ENCODE measurements at regions not wholly inside any gene's neighbourhood (a gene's known extent, or its start where the extent isn't known, plus 50 kb on each side); places are given as distances from the start of the nearest gene placed in this dataset.
A peak's percentile ranks its signal among the peaks of the same experiment; 100 is the strongest.

DNA sequence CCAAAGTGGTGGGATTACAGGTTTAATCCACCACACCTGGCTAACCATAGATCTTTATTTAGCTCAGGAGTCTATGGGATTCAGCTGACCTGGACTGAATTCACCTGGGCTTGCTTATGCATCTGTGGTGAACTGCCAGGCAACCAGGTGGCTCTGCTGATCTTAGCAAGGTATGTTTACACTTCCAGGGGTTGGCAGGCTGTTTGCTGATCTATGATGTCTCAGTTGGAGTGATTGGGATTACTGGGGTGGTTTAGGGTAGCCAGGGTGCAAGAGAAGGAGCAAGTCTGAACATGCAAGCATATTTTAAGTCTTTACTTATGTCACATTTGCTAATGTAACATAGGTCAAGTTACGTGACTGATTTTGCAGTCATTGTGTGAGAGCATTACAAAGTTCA is 63.6 kb upstream of the JAK2 start:
- DNase-seq (ENCODE audit: low read depth) = no peak

DNA sequence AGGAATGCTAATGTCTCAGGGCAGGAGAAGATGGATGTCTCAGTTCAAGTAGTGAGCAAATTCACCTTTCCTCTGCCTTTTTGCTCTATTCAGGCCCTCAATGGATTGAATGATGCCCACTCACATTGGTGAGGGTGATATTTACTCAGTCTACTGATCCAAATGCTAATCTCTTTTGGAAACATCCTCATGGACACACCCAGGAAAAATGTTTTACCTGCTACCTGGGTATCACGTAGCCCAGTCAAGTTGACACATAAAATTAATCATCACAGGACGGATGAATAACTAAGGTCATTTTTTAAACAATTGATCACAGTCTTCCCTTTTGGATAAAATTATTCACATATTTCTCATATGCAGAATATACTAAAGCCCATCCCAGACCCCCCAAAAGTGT is 63.0 kb upstream of the JAK2 start:
- no peak for DNase-seq (ENCODE audit: low read depth)

DNA sequence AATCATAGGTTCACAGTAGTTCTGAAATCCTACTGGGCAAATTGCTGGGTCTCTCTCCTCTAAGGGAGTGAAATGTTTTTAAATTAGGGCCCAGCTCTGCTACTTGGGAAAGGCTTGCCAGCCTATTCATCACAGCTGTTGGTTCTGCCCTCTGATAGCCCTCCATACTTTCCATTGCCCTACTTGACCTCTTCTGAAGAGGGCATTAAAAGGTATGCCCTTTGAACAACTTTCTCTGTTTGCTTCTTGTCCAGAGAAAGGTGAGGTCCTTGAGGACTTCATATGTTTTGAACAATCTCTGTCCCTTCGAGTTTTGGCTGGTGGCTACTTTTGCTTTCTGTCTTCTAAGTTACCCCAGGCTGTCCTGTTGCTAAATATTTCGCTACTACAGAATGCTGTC is 62.3 kb upstream of the JAK2 start:
- no peak for DNase-seq (ENCODE audit: low read depth)

DNA sequence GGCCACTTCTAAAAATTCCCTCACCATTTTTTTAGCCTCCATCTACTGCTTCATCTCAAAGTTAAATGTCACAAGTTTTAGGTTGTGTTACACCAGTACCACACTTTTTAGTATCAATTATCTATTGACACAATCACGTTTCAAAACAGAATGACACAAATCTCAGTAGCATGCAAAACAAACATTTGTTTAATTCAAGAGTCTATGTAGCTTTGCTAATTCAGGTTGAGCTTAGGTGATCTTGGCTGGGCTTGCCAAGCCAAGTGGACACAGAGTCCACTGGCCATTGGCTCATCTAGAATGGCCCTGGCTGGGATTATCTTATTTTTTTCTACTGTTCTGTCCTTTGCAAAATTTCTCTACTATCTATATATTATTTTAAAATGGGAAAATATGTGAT is 61.9 kb upstream of the JAK2 start:
- DNase-seq (ENCODE audit: low read depth) = no peak

DNA sequence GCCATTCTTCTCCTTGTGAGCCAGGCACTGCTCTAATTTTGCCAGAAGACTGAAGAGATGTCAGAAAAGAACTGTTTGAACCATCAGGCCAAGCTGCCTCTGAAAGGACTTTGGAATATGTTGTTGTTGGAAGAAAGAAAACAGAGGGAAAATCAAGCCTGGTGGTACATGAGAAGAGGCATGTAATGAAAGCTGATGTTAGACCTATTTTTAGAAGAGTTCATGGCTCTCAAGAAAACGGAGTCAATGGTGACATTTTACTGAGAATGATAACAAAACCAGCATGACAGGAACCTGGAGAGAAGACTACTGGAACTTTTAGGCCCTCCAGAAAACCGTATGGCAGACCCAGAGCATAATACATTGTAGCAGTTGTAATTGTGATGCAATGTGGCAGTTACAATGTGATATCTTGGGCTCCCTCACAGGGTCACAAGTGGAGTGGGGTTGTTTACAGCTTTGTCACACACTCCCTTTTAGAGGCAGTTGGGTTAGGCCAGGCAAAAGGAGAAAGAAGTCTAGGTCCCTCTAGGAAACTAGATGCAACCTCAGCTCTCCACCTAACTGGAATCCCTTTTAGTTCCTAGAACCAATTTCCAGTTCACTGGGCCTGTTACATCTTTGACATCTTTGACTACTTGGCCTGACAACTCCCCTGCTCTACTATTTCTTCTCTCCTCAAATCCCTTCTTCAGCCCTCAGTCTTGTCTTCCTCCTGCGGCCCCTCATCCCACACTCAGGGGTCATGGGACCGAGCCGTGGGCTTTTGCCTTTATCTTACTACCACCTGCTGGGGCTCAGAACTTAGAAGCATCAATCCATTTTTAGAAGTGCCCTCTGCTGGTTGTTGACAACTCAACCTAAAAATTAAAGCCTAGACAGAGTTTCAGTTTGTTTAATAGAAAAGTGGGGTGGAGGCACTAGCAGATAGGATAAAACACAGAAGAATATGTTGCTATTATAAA is 61.2 kb upstream of the JAK2 start:
- DNase-seq (ENCODE audit: low read depth) = peak; percentile 32

DNA sequence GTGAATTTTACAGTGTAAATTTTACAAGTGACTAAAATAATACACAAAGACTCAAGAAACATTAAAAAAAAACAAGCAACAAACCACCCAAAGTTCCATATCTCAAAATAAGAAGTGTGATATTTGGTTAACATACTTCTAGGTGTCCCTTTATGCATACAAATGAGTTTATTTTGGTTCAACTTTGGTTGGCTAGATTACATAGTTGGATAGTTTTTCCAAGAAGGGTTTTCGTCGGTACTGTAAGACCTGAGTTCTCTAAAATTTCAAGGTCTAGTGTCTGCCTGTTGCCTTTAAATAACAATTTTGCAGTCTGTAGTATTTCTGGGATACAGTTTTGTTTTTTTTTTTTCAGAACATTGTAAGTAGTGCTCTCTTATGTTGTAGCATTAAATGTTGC is 58.8 kb upstream of the JAK2 start:
- DNase-seq (ENCODE audit: low read depth) = no peak

DNA sequence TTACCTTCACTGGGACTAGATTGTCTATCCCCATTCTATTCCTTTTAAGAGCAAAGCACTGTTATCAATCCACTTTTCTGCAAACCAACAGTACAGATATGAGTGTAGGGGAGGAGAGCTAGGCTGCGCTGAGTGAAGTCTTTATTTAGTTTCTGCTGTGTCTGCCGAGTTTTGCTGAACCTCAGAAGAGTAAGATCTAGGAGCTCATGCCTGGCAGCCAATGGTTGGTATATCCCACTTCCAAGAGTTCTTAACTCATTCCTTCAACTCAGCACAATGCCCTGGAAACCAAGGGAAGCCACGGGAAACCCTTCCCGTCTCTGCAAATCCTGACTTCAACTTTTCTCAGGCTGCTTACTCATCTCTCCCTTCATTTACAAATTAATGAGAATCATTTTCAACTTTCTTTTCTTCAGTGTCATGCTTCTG is 58.0 kb upstream of the JAK2 start:
- DNase-seq (ENCODE audit: low read depth) = no peak

DNA sequence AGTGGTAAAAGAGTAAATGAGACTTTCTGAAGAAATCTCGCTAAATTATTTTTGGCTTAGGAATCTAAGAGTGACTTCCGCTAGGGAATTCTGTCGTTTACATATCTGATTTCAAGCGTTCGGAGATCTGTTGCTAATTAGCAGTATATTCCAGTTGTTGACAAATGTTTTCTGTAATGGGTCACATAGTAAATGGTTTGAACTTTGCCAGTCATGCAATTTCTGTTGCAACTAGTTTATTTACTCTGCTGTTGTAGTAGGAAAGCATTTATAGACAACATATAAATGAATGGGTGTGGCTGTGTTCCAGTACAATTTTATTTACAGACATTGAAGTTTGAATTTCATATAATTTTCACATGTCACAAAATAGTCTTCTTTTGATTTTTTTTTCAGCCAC is 57.4 kb upstream of the JAK2 start:
- DNase-seq (ENCODE audit: low read depth) = no peak

DNA sequence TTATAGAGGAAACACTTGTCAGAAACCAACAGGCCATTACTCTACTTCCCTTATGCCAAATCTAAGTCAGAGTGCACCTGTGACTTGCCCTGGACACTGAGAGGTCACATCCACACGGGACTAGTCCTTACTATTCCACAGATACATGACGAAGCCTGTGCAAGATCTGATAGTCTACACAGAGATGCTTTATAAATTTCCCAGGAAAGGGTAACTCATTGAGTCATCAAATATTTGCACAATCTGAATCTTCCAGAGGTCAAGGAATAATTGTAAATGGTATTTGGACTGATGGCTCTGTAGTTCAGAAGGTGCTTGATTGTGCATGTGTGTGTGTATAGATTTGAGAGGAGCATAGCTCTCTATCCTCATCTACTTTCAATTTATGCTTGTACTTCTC is 55.2 kb upstream of the JAK2 start:
- peak; percentile 61 for DNase-seq (ENCODE audit: low read depth)

DNA sequence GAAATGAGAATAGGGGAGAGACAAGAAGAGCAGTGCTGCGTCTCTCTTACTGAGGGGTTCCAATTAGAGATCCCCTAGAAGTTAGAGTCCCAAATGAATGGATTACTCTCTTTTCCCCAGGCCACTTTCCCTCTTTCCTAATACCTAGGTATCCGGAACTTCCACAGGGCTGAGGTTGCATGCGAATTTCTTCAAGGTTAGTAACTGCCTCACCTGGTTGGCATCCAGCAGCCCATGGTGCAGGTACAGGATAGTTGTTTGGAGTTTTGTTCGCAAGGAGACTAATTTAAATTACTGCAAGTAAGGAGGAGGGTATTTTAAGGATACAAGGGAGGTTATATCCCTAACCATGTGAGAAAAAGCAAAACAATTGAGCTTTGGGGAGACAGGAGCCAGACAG is 52.4 kb upstream of the JAK2 start:
- DNase-seq (ENCODE audit: low read depth) = no peak

DNA sequence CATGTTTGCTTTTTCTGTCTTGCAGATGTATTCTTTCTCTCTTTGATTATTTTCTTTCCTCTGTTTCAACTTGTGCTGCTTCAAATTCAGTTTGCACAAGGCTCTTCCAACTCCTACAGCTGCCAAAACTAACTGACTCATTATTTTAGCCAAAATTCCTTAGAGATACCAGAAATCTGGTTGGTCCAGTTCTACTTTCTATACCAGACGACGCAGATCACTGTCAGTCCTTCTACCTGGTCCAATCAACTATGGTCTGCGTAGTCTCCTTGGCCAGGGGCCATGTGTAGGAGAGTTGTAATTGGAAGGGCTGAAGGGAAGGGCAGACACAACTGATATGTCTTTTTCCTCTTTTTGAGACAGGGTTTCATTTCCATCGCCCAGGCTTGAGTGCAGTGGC is 51.9 kb upstream of the JAK2 start:
- no peak for DNase-seq (ENCODE audit: low read depth)

DNA sequence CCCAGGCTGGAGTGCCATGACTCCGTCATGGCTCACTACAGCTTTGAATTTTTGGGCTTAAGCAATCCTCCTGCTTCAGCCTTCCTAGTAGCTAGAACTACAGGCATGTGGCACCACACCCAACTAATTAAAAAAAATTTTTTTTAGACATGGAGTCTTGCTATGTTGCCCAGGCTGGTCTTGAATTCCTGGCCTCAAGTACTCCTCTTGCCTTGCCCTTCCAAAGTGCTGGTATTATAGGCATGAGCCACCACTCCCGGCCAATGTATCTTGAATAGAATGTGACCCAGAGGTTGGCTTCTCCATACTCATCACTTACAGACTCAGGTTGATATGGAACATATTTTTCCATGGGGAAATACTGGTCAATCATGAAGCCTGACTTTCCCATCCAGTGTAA is 51.2 kb upstream of the JAK2 start:
- no peak for DNase-seq (ENCODE audit: low read depth)

DNA sequence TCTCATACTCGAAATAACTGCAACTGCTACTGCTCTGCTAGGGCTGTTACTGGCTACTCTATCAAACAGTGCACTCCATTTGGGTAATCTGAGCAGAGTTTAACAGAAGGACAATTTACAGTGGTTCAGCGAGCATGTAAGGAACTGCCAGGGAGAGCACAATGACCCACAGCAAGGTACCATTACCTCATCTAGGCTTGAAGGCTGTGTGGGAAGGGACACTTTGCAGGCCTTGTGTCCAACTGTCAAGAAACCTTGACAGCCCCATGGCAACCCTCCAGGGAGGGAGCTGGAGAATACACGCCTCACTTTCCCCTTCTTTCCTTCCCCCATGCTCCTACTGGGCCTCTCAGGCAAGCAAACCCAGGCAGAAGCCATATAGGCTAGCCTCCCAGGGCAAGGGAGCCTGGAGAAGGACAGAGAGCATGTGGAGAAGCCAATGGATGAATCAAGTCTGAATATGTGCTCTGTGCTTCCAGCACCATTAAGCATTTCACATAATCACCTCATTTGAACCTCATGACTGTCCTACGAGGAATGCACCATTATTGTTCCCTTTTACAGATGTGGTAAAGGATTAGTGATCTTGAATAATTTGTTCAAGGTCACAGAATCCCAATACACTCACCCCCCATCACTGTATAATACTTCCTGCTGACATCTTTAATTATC is 49.9 kb upstream of the JAK2 start:
- no peak for DNase-seq (ENCODE audit: low read depth)

All from amniotic epithelial cell (primary cell).